ENCODE measurements at regions not wholly inside any gene's neighbourhood (a gene's known extent, or its start where the extent isn't known, plus 50 kb on each side); places are given as distances from the start of the nearest gene placed in this dataset.

GRCh38 chr12:5343711-5344110 lies 88.2 kb upstream of the NTF3 start:
- no peak overlapping the region for H3K27ac ChIP-seq
- no peak for TF ChIP-seq ZFX (IDR thresholded peaks at IDR 0.05; ENCODE audit: borderline replicate concordance)
- no peak for TF ChIP-seq CTCF (IDR thresholded peaks at IDR 0.05)

- no peak overlapping the region for H3K27ac ChIP-seq
- TF ChIP-seq CTCF (IDR thresholded peaks at IDR 0.05): no peak
- TF ChIP-seq ZFX (IDR thresholded peaks at IDR 0.05; ENCODE audit: borderline replicate concordance): no peak
Measured at GRCh38 chr12:5344131-5344530, 87.8 kb upstream of the NTF3 start.

- H3K27ac ChIP-seq: no peak overlapping the region
- TF ChIP-seq ZFX (IDR thresholded peaks at IDR 0.05; ENCODE audit: borderline replicate concordance): no peak
- TF ChIP-seq CTCF (IDR thresholded peaks at IDR 0.05): no peak
Measured at GRCh38 chr12:5345534-5345933, 86.4 kb upstream of the NTF3 start.

GRCh38 chr12:5348057-5348456 lies 83.9 kb upstream of the NTF3 start:
- H3K27ac ChIP-seq: no peak overlapping the region
- no peak for TF ChIP-seq ZFX (IDR thresholded peaks at IDR 0.05; ENCODE audit: borderline replicate concordance)
- no peak for TF ChIP-seq CTCF (IDR thresholded peaks at IDR 0.05)

- H3K27ac ChIP-seq: no peak overlapping the region
- TF ChIP-seq ZFX (IDR thresholded peaks at IDR 0.05; ENCODE audit: borderline replicate concordance) (no peak), CTCF (IDR thresholded peaks at IDR 0.05) (no peak)
Measured at GRCh38 chr12:5348491-5348890, 83.4 kb upstream of the NTF3 start.

GRCh38 chr12:5364036-5364770 lies 67.7 kb upstream of the NTF3 start:
- no peak overlapping the region for H3K27ac ChIP-seq
- TF ChIP-seq ZFX (IDR thresholded peaks at IDR 0.05; ENCODE audit: borderline replicate concordance) (no peak), CTCF (IDR thresholded peaks at IDR 0.05) (no peak)

- TF ChIP-seq ZFX (IDR thresholded peaks at IDR 0.05; ENCODE audit: borderline replicate concordance): no peak
- no peak for TF ChIP-seq CTCF (IDR thresholded peaks at IDR 0.05)
- H3K27ac ChIP-seq: no peak overlapping the region
Measured at GRCh38 chr12:5369298-5369697, 62.6 kb upstream of the NTF3 start.
